ENCODE measurements at regions not wholly inside any gene's neighbourhood (a gene's known extent, or its start where the extent isn't known, plus 50 kb on each side); places are given as distances from the start of the nearest gene placed in this dataset.

DNA sequence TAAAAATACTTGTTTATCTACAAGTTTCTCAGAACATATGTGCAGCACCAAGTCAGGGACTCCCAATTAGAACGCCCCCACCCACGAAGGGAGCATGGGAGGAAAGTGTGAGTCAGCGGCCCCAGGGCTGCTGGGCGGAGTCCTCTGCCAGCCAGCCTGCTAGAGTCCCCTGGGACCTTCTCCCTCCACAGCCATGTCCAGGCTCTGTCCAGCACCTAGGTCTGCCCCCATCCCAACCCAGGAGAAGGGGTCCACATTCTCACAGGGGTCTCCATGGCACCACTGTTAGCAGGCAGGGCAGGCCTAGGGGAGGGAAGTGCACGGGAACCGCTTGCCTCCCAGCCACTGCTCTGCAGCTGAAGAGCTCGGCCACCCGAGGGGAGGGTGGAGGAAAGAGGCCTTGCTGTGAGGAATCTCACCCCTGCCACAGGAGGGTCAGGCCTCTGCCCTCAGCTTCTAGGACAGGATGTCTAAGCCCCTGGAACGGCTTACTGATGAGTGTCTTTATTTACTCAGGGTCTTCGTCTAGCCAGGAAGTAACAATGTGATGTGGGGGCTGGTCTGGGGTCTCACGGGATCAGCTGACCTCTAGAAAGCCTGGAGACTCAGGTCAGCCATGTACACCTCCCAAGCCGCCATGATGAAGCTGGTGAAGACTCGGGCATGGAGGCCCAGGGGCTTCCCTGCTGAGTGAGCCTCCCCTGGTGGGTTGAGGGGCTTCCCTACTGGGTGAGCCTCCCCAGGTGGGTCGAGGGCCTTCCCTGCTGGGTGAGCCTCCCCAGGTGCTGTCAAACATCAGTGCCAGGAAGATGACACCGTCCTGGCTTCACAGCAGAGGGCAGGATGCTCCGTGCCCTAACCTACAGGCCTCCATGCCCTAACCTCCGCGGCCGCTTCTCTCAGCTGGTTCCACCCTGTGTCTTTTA is 190.3 kb downstream of the RBFOX3 start:
- no peak for TF ChIP-seq POLR2AphosphoS5 (IDR thresholded peaks at IDR 0.05; ENCODE audit: low read depth, low read length)
- no peak for TF ChIP-seq MXD4 (CRISPR knock-in tag; IDR thresholded peaks at IDR 0.05)
- TF ChIP-seq, protein P1, sequence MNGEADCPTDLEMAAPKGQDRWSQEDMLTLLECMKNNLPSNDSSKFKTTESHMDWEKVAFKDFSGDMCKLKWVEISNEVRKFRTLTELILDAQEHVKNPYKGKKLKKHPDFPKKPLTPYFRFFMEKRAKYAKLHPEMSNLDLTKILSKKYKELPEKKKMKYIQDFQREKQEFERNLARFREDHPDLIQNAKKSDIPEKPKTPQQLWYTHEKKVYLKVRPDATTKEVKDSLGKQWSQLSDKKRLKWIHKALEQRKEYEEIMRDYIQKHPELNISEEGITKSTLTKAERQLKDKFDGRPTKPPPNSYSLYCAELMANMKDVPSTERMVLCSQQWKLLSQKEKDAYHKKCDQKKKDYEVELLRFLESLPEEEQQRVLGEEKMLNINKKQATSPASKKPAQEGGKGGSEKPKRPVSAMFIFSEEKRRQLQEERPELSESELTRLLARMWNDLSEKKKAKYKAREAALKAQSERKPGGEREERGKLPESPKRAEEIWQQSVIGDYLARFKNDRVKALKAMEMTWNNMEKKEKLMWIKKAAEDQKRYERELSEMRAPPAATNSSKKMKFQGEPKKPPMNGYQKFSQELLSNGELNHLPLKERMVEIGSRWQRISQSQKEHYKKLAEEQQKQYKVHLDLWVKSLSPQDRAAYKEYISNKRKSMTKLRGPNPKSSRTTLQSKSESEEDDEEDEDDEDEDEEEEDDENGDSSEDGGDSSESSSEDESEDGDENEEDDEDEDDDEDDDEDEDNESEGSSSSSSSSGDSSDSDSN (CRISPR knock-in tag; IDR thresholded peaks at IDR 0.05), result no peak
- no peak for TF ChIP-seq POLR2A (IDR thresholded peaks at IDR 0.05; ENCODE audit: insufficient read depth in 1 of 2, low read depth in 2 of 2, low read length in 2 of 2)
- TF ChIP-seq, protein P2, sequence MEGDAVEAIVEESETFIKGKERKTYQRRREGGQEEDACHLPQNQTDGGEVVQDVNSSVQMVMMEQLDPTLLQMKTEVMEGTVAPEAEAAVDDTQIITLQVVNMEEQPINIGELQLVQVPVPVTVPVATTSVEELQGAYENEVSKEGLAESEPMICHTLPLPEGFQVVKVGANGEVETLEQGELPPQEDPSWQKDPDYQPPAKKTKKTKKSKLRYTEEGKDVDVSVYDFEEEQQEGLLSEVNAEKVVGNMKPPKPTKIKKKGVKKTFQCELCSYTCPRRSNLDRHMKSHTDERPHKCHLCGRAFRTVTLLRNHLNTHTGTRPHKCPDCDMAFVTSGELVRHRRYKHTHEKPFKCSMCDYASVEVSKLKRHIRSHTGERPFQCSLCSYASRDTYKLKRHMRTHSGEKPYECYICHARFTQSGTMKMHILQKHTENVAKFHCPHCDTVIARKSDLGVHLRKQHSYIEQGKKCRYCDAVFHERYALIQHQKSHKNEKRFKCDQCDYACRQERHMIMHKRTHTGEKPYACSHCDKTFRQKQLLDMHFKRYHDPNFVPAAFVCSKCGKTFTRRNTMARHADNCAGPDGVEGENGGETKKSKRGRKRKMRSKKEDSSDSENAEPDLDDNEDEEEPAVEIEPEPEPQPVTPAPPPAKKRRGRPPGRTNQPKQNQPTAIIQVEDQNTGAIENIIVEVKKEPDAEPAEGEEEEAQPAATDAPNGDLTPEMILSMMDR (CRISPR knock-in tag; IDR thresholded peaks at IDR 0.05), result no peak
- TF ChIP-seq NCOA1 (CRISPR knock-in tag; IDR thresholded peaks at IDR 0.05), result no peak
- no peak for TF ChIP-seq ZNF782 (CRISPR knock-in tag; IDR thresholded peaks at IDR 0.05; ENCODE audit: borderline replicate concordance)
- TF ChIP-seq SETDB1 (CRISPR knock-in tag; IDR thresholded peaks at IDR 0.05; ENCODE audit: borderline replicate concordance), result no peak
- TF ChIP-seq ELF4 (CRISPR knock-in tag; IDR thresholded peaks at IDR 0.05; ENCODE audit: borderline replicate concordance), result no peak
- TF ChIP-seq, protein P3, sequence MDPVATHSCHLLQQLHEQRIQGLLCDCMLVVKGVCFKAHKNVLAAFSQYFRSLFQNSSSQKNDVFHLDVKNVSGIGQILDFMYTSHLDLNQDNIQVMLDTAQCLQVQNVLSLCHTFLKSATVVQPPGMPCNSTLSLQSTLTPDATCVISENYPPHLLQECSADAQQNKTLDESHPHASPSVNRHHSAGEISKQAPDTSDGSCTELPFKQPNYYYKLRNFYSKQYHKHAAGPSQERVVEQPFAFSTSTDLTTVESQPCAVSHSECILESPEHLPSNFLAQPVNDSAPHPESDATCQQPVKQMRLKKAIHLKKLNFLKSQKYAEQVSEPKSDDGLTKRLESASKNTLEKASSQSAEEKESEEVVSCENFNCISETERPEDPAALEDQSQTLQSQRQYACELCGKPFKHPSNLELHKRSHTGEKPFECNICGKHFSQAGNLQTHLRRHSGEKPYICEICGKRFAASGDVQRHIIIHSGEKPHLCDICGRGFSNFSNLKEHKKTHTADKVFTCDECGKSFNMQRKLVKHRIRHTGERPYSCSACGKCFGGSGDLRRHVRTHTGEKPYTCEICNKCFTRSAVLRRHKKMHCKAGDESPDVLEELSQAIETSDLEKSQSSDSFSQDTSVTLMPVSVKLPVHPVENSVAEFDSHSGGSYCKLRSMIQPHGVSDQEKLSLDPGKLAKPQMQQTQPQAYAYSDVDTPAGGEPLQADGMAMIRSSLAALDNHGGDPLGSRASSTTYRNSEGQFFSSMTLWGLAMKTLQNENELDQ (CRISPR knock-in tag; IDR thresholded peaks at IDR 0.05; ENCODE audit: borderline replicate concordance), result no peak
- TF ChIP-seq PHF8 (CRISPR knock-in tag; IDR thresholded peaks at IDR 0.05), result no peak
- TF ChIP-seq, protein P4, sequence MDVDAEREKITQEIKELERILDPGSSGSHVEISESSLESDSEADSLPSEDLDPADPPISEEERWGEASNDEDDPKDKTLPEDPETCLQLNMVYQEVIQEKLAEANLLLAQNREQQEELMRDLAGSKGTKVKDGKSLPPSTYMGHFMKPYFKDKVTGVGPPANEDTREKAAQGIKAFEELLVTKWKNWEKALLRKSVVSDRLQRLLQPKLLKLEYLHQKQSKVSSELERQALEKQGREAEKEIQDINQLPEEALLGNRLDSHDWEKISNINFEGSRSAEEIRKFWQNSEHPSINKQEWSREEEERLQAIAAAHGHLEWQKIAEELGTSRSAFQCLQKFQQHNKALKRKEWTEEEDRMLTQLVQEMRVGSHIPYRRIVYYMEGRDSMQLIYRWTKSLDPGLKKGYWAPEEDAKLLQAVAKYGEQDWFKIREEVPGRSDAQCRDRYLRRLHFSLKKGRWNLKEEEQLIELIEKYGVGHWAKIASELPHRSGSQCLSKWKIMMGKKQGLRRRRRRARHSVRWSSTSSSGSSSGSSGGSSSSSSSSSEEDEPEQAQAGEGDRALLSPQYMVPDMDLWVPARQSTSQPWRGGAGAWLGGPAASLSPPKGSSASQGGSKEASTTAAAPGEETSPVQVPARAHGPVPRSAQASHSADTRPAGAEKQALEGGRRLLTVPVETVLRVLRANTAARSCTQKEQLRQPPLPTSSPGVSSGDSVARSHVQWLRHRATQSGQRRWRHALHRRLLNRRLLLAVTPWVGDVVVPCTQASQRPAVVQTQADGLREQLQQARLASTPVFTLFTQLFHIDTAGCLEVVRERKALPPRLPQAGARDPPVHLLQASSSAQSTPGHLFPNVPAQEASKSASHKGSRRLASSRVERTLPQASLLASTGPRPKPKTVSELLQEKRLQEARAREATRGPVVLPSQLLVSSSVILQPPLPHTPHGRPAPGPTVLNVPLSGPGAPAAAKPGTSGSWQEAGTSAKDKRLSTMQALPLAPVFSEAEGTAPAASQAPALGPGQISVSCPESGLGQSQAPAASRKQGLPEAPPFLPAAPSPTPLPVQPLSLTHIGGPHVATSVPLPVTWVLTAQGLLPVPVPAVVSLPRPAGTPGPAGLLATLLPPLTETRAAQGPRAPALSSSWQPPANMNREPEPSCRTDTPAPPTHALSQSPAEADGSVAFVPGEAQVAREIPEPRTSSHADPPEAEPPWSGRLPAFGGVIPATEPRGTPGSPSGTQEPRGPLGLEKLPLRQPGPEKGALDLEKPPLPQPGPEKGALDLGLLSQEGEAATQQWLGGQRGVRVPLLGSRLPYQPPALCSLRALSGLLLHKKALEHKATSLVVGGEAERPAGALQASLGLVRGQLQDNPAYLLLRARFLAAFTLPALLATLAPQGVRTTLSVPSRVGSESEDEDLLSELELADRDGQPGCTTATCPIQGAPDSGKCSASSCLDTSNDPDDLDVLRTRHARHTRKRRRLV (CRISPR knock-in tag; IDR thresholded peaks at IDR 0.05), result no peak
- TF ChIP-seq, protein P5, sequence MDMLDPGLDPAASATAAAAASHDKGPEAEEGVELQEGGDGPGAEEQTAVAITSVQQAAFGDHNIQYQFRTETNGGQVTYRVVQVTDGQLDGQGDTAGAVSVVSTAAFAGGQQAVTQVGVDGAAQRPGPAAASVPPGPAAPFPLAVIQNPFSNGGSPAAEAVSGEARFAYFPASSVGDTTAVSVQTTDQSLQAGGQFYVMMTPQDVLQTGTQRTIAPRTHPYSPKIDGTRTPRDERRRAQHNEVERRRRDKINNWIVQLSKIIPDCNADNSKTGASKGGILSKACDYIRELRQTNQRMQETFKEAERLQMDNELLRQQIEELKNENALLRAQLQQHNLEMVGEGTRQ (IDR thresholded peaks at IDR 0.05; ENCODE audit: low read depth, low read length), result no peak
- TF ChIP-seq, protein P5 (CRISPR knock-in tag; IDR thresholded peaks at IDR 0.05; ENCODE audit: borderline replicate concordance), result no peak
- no peak for TF ChIP-seq NR2F6 (IDR thresholded peaks at IDR 0.05)
- no peak for TF ChIP-seq NR2F6 (CRISPR knock-in tag; IDR thresholded peaks at IDR 0.05)

Data from HepG2 (cell line).